ENCODE measurements at regions not wholly inside any gene's neighbourhood (a gene's known extent, or its start where the extent isn't known, plus 50 kb on each side); places are given as distances from the start of the nearest gene placed in this dataset.

DNA sequence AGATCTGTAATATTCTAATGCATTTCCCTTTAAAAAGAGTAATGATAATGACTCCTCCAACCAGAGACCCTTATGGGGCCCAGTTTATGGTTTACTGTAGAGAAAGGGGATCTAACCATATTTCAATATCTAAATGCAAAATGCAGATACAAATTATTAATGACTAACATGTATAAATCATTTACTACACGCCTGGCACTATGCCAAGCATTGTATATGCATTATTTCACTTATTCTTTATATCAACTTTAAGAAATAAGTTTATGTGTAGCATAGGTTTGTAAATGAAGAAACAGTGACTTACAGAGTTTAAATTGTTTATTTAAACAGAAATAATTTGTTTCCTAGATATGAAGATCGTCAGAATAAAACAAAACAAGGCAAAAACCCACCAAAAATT, 86.2 kb upstream of the SCEL start:
- ATAC-seq (no peak), DNase-seq (ENCODE audit: low read depth, low spot score) (no peak)
- ChIA-PET CTCF (no interaction called here), POLR2A (no interaction called here), RAD21 (ENCODE audit: low non-redundant PET in 1 of 2, low total read pairs in 2 of 2, uncharacterized antibody in 2 of 2, unreplicated experiment in 2 of 2) (no interaction called here)
- no peaks in the 10 kb centered on the region for H3K4me1 ChIP-seq (ENCODE audit: control insufficient read depth in 1 of 2, insufficient read depth in 2 of 2, low read length in 2 of 2)
- peaks cover 10% of the 10 kb centered on the region for H3K27me3 ChIP-seq (ENCODE audit: insufficient read depth, low read length)
- H3K9me3 ChIP-seq (ENCODE audit: control insufficient read depth in 1 of 2, insufficient read depth in 1 of 2, low read depth in 1 of 2, low read length in 2 of 2) = no peaks in the 10 kb centered on the region
- no peak overlapping the region for H3K4me3 ChIP-seq (replicated peaks in 1 of 2; ENCODE audit: low read depth in 1 of 2, low read length in 2 of 2)
- H3K79me2 ChIP-seq (ENCODE audit: insufficient read depth, low read length) = no peaks in the 10 kb centered on the region
- no peak overlapping the region for H3K27ac ChIP-seq (ENCODE audit: low read depth, low read length)
- no peak overlapping the region for H3K4me2 ChIP-seq (ENCODE audit: low read length)
- H2AFZ ChIP-seq (ENCODE audit: low read depth, low read length, poor library complexity, severe bottlenecking) = no peak overlapping the region
- no peak overlapping the region for H3K9ac ChIP-seq (ENCODE audit: low read length)
- BruUV-seq (replicated peaks) = no TSS peak
- no peaks in the 10 kb centered on the region for H3K9me2 ChIP-seq (ENCODE audit: insufficient read depth)
- TF ChIP-seq EZH2 (IDR thresholded peaks at IDR 0.05) (no peak), RAD21 (IDR thresholded peaks at IDR 0.05; ENCODE audit: low read depth) (no peak), TCF7L2 (IDR thresholded peaks at IDR 0.05; ENCODE audit: borderline replicate concordance, extremely low read depth, insufficient read depth, insufficient read length) (no peak), YY1 (IDR thresholded peaks at IDR 0.05; ENCODE audit: extremely low read depth, insufficient replicate concordance, low read depth, low read length) (no peak), SIN3A (IDR thresholded peaks at IDR 0.05; ENCODE audit: low read depth) (no peak), POLR2A (IDR thresholded peaks at IDR 0.05; ENCODE audit: borderline replicate concordance, extremely low read depth, insufficient read depth, insufficient read length) (no peak), JUND (IDR thresholded peaks at IDR 0.05) (no peak), EZH2phosphoT487 (IDR thresholded peaks at IDR 0.05; ENCODE audit: borderline replicate concordance) (no peak)
- TF ChIP-seq, protein P1, sequence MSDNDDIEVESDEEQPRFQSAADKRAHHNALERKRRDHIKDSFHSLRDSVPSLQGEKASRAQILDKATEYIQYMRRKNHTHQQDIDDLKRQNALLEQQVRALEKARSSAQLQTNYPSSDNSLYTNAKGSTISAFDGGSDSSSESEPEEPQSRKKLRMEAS (IDR thresholded peaks at IDR 0.05) = no peak
- TF ChIP-seq, protein P2, sequence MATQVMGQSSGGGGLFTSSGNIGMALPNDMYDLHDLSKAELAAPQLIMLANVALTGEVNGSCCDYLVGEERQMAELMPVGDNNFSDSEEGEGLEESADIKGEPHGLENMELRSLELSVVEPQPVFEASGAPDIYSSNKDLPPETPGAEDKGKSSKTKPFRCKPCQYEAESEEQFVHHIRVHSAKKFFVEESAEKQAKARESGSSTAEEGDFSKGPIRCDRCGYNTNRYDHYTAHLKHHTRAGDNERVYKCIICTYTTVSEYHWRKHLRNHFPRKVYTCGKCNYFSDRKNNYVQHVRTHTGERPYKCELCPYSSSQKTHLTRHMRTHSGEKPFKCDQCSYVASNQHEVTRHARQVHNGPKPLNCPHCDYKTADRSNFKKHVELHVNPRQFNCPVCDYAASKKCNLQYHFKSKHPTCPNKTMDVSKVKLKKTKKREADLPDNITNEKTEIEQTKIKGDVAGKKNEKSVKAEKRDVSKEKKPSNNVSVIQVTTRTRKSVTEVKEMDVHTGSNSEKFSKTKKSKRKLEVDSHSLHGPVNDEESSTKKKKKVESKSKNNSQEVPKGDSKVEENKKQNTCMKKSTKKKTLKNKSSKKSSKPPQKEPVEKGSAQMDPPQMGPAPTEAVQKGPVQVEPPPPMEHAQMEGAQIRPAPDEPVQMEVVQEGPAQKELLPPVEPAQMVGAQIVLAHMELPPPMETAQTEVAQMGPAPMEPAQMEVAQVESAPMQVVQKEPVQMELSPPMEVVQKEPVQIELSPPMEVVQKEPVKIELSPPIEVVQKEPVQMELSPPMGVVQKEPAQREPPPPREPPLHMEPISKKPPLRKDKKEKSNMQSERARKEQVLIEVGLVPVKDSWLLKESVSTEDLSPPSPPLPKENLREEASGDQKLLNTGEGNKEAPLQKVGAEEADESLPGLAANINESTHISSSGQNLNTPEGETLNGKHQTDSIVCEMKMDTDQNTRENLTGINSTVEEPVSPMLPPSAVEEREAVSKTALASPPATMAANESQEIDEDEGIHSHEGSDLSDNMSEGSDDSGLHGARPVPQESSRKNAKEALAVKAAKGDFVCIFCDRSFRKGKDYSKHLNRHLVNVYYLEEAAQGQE (IDR thresholded peaks at IDR 0.05; ENCODE audit: low read depth) = no peak
- TF ChIP-seq, protein P3, sequence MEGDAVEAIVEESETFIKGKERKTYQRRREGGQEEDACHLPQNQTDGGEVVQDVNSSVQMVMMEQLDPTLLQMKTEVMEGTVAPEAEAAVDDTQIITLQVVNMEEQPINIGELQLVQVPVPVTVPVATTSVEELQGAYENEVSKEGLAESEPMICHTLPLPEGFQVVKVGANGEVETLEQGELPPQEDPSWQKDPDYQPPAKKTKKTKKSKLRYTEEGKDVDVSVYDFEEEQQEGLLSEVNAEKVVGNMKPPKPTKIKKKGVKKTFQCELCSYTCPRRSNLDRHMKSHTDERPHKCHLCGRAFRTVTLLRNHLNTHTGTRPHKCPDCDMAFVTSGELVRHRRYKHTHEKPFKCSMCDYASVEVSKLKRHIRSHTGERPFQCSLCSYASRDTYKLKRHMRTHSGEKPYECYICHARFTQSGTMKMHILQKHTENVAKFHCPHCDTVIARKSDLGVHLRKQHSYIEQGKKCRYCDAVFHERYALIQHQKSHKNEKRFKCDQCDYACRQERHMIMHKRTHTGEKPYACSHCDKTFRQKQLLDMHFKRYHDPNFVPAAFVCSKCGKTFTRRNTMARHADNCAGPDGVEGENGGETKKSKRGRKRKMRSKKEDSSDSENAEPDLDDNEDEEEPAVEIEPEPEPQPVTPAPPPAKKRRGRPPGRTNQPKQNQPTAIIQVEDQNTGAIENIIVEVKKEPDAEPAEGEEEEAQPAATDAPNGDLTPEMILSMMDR (IDR thresholded peaks at IDR 0.05 in 2 of 3, conservative IDR thresholded peaks at IDR 0.05 in 1 of 3; ENCODE audit: borderline replicate concordance in 1 of 3, insufficient read depth in 1 of 3, low read depth in 2 of 3, low read length in 2 of 3) = no peak
- intact Hi-C loops (cut with micrococcal nuclease) = no loop called here
- no peaks in the 10 kb centered on the region for H3K36me3 ChIP-seq (ENCODE audit: control insufficient read depth in 1 of 2, insufficient read depth in 2 of 2, low read length in 2 of 2)
- no peaks in the 10 kb centered on the region for H4K20me1 ChIP-seq (ENCODE audit: insufficient read depth)
